A549 (cell line): ENCODE measurements at regions not wholly inside any gene's neighbourhood (a gene's known extent, or its start where the extent isn't known, plus 50 kb on each side); places are given as distances from the start of the nearest gene placed in this dataset.

Experiments
- CEBPB ChIP-seq, 2 experiments: fragments of >200 bp in 1 of 2; sonication (Bioruptor Twin) in 1 of 2; formaldehyde crosslinking in 1 of 2; IDR thresholded peaks; 2 replicates each; pipeline ENCODE4 v1.6.1; 2012 to 2016
- JUN ChIP-seq, 2 experiments: fragments of >200 bp; sonication (Bioruptor Twin); formaldehyde crosslinking; IDR thresholded peaks; 2 replicates in 1 of 2; 3 replicates in 1 of 2; pipeline ENCODE4 v1.6.1; 2016 to 2017

GRCh38 chr12:67154901-67155300 is 114.3 kb upstream of the CAND1 start:
- TF ChIP-seq CEBPB (IDR thresholded peaks at IDR 0.05) (no peak), JUN (IDR thresholded peaks at IDR 0.05) (no peak)
